ENCODE measurements at regions not wholly inside any gene's neighbourhood (a gene's known extent, or its start where the extent isn't known, plus 50 kb on each side); places are given as distances from the start of the nearest gene placed in this dataset.

GRCh38 chr6:22119500-22119899, 177.3 kb downstream of the PRL start:
- no peak for TF ChIP-seq GATA3 (IDR thresholded peaks at IDR 0.05; ENCODE audit: low read depth, low read length)
- no peak for TF ChIP-seq GATA2 (IDR thresholded peaks at IDR 0.05; ENCODE audit: low read depth, low read length)

- no peak for TF ChIP-seq GATA2 (IDR thresholded peaks at IDR 0.05; ENCODE audit: low read depth, low read length)
- TF ChIP-seq GATA3 (IDR thresholded peaks at IDR 0.05; ENCODE audit: low read depth, low read length), result no peak
These were observed 172.1 kb downstream of the PRL start for GRCh38 chr6:22124756-22125155.

DNA sequence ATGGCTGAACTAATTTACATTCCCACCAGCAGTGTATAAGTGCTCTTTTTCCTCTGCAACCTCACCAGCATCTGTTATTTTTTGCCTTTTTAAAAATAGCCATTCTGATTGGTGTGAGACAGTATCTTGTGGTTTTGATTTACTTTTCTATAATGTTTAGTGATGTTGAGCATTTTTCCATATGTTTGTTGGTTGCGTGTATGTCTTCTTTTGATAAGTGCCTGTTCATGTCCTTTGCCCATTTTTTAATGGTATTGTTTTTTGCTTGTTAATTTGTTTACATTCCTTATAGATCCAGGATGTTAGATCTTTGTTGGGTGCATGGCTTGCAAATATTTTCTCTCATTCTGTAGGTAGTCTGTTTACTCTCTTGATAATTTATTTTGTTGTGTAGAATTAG, 169.9 kb downstream of the PRL start:
- TF ChIP-seq GATA2 (IDR thresholded peaks at IDR 0.05; ENCODE audit: low read depth, low read length), result no peak
- TF ChIP-seq GATA3 (IDR thresholded peaks at IDR 0.05; ENCODE audit: low read depth, low read length), result no peak

GRCh38 chr6:22129751-22130150, 167.1 kb downstream of the PRL start:
- TF ChIP-seq GATA3 (IDR thresholded peaks at IDR 0.05; ENCODE audit: low read depth, low read length), result no peak
- TF ChIP-seq GATA2 (IDR thresholded peaks at IDR 0.05; ENCODE audit: low read depth, low read length), result no peak

DNA sequence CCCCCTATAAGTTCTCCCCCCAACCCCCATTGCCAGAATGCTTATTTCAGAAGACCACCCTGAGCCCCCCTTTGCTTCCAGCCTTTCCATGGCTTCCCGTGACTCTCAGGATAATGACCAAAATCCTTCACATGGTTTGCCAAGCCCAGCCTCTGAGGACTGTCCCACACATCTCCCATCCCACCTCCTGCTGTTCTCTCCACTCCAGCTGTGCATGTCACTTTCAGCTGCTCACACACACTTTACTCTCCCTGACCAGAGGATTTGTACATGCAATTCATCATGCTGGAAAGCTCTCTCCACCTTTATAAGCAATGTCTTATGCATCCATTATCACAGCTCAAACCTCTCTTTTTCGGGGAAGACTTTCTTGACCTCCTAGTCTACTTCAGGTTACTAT, 164.2 kb downstream of the PRL start:
- no peak for TF ChIP-seq GATA3 (IDR thresholded peaks at IDR 0.05; ENCODE audit: low read depth, low read length)
- no peak for TF ChIP-seq GATA2 (IDR thresholded peaks at IDR 0.05; ENCODE audit: low read depth, low read length)

DNA sequence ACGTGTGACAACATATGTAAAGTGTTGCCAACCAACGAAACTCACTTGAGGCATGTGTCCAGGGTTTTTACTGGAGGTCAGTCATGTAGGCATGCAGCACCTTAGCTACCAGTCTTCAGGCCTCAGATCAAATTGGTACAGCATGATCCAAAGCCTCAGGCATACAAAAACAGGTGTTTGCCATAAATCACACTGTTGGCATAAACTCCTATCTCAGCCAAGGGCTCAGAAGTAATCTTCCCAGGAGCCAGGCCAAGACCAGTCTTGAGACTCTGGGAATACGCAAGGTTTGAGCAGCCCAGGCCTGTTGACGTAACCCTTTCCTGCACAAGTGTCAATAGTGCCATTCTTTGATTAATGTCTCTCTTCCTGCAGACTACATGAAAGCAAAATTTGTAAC, 163.5 kb downstream of the PRL start:
- no peak for TF ChIP-seq GATA3 (IDR thresholded peaks at IDR 0.05; ENCODE audit: low read depth, low read length)
- TF ChIP-seq GATA2 (IDR thresholded peaks at IDR 0.05; ENCODE audit: low read depth, low read length), result no peak

DNA sequence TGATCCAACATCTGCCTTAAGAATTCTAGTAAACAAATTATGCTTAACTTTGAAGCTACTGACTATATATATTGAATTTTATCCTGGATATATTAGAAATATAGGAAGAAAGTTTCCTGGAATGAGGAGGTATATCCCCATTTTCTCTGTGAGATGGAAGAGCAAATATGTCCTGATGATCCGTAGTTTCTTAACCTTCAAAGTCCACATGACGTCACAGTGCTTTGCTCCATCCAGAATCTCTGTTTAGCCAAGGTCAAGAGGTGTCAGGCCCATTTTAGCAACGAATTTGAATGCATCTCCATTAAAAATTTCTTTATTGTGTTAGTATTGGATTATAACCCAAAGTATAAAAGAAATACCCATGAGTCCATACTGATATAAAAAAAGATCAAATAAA, 162.5 kb downstream of the PRL start:
- TF ChIP-seq GATA3 (IDR thresholded peaks at IDR 0.05; ENCODE audit: low read depth, low read length) (no peak), GATA2 (IDR thresholded peaks at IDR 0.05; ENCODE audit: low read depth, low read length) (no peak)

- no peak for TF ChIP-seq GATA3 (IDR thresholded peaks at IDR 0.05; ENCODE audit: low read depth, low read length)
- TF ChIP-seq GATA2 (IDR thresholded peaks at IDR 0.05; ENCODE audit: low read depth, low read length), result no peak
These were observed 161.4 kb downstream of the PRL start for GRCh38 chr6:22135395-22135794.

DNA sequence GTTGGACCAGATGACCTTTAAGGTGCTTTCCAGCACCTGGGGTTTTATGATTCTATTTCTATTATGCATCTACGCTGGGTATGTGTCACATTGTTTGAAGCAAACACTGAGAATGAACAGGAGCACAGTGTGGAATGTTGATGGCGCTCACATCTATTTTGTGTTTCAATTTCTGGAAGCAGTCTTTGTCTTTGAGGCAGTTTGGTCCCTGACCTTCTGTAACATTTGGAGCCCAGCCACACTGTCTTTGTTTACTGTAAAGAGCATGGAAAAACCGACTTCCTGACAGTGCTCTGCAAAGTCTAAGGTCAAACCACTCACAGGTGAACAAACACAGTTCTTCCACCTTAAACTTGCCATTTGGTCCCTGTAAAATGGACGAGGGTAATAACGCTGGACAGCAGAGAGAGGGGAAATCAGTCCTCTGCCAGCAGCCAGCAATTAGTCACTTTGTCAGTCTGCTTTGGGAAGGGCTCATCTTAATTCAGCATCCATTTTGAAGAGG, 155.5 kb downstream of the PRL start:
- no peak for TF ChIP-seq GATA2 (IDR thresholded peaks at IDR 0.05; ENCODE audit: low read depth, low read length)

DNA sequence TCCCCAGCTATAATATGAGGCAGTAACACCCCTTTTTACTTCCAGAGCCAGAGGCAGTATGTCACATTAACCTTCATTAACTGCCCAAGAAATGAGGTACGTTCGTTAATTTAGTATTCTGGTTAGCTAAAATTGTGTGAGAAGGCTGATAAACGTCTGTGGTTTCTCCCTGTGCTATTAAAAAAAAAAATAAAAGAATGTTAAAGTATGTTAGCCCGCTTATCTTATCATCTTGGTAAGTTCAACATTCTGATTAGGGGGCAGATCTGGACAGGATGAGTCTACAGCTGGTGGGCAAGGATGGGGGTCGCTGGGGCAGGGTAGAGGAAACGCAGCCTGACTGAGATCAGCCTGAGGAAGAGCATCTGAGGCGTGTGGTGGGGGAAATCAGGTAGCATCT, 154.0 kb downstream of the PRL start:
- TF ChIP-seq GATA2 (IDR thresholded peaks at IDR 0.05; ENCODE audit: low read depth, low read length) (peak; percentile 54; the same call in 1 of the 2 replicates), GATA3 (IDR thresholded peaks at IDR 0.05; ENCODE audit: low read depth, low read length) (no peak)

DNA sequence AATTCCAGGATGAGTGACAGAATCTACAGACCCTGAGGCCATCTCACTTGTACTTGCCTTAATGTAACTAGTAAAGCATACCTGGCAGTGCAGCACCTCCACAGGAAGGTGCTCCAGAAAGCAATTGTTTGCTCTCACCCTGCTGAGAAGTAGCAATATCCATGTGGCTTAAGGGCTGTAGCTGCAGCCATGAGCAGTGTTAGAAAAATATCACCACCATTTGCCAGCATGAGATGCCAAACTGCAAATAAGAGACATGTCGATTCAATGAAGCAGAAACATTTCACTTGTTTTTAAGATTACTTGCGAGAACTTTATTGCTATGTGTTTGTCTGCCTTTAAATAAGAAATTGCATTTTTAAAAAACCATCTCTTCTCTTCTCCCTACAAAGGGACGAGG, 151.5 kb downstream of the PRL start:
- TF ChIP-seq GATA2 (IDR thresholded peaks at IDR 0.05; ENCODE audit: low read depth, low read length) (no peak), GATA3 (IDR thresholded peaks at IDR 0.05; ENCODE audit: low read depth, low read length) (no peak)

GRCh38 chr6:22145823-22146677, 150.8 kb downstream of the PRL start:
- peak; percentile 55; the same call in 1 of the 2 replicates for TF ChIP-seq GATA2 (IDR thresholded peaks at IDR 0.05; ENCODE audit: low read depth, low read length)
- 0 out of 2 replicates have a peak, but pooled peaks have one; percentile 5 for TF ChIP-seq GATA3 (IDR thresholded peaks at IDR 0.05; ENCODE audit: low read depth, low read length)

- TF ChIP-seq GATA3 (IDR thresholded peaks at IDR 0.05; ENCODE audit: low read depth, low read length) (no peak), GATA2 (IDR thresholded peaks at IDR 0.05; ENCODE audit: low read depth, low read length) (no peak)
These were observed 150.2 kb downstream of the PRL start for GRCh38 chr6:22146678-22146930.

- TF ChIP-seq GATA3 (IDR thresholded peaks at IDR 0.05; ENCODE audit: low read depth, low read length) (no peak), GATA2 (IDR thresholded peaks at IDR 0.05; ENCODE audit: low read depth, low read length) (no peak)
These were observed 149.7 kb downstream of the PRL start for GRCh38 chr6:22146931-22147701.
